SKM-1 (cell line): ENCODE measurements at regions not wholly inside any gene's neighbourhood (a gene's known extent, or its start where the extent isn't known, plus 50 kb on each side); places are given as distances from the start of the nearest gene placed in this dataset.
"Not testable (repeated sequence)": the region's sequence is repeated elsewhere in the genome, so short reads cannot be mapped to it uniquely, and the experiment has no call there.

ENCODE experiments used
- DNase-seq: peaks from one replicate; lab custom pipeline; 2025; ENCODE audit not compliant: unreplicated experiment; lab: John Stamatoyannopoulos, UW

DNA sequence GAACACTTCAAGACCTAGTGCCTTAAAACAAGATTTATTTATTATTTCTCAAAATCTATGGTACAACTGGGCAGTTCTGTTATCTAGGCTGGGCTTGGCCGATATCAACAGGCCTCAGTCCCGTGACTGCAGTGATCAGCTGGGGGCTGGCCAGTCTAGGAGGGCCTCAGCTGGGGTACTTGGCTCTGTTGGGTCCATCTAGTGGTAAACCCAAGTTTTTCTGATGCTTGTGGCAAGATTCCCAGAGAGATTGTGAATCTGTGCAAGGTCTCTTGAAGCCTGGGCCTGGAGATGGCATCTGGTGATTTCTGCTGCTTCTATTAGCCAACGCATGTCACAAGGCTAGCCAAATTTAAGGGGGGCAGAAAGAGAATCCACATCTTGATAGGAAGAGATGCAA lies 482.4 kb upstream of the SGO1 start:
- DNase-seq, result no peak

DNA sequence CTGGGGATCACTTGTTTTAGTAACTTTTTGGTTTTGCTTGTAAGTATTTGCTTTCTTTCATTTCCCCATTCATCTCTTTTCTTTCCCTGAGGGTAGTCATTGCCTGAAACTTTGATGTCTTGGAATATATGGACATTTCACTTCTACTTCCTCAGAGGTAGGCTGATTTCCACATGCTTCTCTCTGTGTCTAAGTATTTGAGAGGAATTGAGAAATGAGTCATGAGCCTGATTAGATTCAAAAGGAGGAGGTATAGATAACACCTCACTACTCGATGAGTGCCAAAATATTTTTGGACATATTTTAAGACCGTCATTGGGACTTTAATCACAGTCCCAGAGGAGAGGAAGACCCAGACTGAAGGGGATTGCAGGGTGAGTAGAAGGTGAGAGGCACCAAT lies 480.1 kb upstream of the SGO1 start:
- DNase-seq, result no peak

DNA sequence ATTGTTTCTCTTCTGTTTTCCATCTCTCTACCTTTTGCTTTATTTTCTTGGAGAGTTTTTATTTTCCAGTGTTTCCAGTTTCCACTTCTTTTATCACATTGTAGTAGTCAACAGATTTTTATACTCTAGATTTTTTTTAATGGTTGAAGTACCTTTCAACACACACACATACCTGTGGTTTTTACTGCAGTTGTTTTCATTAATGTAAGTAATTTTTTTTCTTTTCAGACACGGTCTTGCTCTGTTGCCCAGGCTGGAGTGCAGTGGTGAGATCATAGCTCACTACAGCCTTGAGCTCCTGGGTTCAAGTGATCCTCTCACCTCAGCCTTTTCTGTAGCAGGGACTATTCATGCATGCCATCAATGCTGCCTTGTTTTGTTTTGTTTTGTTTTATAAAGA lies 472.5 kb upstream of the SGO1 start:
- no peak for DNase-seq

DNA sequence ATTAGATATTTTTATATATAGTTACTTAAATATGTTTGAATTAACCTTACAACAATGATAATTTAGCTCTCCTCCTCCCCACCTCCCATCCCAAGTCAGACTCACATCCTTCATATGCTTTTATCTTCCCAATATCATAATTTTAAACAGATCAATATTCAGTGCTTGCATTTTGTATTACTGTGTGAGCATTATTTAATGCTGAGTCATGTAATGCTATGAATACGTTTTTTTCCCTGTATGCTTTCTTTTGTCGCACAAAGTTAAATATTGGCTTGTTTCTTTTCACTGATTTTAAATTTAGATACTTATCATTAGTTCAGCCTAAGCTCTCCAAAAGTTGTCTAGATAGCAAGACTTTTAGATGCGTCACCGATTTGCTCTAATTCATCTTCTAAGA lies 471.6 kb upstream of the SGO1 start:
- DNase-seq, result no peak

DNA sequence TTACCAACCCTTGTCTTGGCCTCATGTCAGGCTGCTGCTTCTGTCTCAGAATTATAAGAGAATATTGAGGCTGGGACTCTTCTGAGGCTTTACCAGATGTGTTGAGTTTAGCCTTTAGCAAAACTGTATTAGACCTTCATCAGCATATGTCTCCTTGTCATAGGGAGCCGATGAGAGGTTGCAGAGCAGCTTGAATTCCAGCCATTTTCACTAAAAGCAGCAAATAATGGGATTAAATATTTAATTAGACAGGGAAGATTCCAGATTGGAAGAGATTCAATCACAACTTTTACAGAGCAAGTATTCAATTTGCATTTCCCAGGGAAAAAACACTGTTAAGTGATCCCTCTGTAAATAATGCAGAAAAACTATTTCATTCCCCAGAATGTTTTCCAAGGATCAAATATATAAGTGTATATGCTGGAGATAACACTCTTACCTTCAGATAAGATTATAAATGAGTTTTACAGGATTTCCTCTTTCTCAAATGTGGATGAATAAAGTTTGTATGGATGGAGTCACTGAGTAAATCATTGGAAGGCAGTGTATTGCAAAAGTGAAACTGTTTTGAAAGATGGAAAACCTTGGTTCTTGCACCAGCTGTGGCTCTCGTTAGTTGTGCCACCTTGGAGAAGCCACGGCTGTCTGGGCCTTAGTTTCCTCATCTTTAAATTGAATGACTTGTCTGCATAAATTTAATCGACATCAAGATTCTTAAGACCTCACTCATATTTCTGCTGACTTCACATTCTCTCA lies 466.4 kb upstream of the SGO1 start:
- DNase-seq, result no peak

DNA sequence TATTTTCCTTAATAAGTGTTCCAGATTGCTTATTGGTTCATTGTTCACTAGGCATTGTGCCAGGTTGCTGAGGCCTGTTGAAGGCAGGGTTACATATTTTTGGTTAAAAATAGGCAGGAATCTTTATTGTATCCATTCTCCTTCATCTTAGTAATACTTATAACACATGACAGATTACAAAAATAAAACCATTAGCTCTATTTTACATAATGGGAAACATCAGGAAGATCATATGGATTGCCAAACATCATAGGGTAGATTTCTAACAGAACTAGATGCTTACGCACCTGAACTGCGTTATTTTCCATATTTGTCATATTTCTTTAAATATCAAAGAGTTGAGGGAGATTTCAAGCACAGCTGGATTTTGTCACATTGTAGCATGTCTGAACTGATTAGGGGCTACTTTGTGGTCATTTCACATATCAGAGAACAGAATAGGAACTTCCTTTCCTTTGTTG lies 462.9 kb upstream of the SGO1 start:
- DNase-seq, result no peak

DNA sequence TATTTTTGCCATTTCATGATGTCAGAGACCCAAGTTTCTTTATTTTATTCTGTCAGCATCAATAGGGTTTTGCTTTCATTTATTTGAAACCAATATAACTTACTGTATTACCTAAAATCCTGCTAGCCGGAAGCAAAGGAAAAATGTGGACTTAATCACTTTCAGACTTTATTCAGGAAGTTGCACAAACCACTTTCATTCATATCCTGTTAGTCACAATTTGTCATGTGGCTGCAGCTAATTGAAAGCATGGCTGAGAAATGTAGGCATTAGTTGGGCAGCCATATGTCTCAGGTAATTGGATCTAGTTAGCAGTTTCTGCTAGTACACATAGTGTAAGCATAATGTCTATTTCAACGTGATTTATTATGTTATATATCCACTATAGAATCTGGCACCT lies 462.3 kb upstream of the SGO1 start:
- DNase-seq, result no peak

DNA sequence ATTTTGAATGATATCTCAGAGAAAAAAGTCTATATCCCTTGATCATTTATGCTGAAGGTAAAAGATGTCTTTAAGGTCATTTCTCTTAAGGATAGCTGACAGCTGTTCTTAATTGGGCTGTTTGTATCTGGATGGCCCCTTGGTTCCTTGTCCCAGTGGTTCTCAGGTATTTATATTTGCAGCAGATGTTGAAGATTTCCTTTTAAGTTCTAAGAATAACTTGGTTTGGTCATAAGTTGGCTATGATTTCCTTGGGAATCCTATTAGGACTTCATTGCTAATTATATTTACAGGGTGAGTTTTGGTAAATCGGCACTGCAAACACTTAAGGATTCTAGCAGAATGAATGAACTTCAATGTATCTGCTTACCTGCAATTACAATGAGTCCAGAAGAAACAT lies 460.4 kb upstream of the SGO1 start:
- no peak for DNase-seq

DNA sequence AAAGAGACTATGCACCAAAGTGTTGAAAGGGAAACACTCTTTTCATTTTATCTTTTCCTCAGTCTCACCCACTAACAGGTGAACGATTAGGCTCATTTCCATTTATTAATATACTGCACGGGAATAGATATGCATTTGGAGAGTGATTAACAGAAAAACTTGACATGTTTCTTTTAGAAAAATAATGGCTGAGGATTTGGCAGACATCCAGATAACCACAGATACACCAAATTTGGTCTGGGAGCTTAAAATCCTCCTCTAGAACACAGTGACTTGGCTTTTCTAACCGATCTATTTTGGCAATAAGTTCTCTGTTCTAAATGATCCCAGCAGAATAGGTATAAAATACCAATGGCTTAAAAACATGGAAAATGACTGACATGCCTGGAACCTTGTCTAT lies 459.3 kb upstream of the SGO1 start:
- DNase-seq, result no peak

DNA sequence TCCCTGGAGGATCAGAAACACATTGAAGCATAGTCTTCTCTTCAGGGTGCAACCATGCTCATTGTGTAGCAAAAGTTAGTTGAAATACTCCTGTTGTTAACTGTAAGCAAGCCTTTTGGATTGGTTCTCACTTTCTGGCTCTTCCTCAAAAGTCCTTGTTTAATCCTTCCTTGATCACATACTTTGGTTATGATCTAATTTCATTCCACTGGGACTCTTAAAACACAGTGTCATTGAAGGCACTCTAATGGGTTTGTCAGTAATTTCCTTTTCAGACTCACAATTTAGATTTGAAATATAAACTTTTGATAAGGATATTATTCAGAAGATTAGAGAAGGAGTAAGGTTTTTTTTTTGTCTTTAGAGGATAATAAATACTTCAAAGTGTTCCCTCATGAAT lies 451.7 kb upstream of the SGO1 start:
- no peak for DNase-seq

DNA sequence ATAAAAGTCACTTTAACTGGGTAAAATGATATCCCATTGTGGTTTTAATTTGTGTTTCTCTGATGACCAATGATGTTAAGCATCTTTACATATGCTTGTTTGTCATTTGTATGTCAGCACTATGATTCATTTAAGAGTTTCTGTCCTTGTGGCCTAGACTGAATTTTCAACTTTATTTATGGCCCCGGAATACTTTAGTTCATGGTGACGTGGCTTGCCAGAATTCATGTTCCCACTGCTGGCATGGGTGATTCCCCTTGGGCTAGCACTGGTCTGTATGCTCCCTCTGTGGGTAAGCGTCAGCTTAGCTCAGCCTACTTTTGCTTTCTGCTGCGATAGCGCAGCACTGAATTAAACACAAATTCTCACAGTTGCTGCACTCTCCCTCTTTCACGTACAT lies 436.3 kb upstream of the SGO1 start:
- no peak for DNase-seq

DNA sequence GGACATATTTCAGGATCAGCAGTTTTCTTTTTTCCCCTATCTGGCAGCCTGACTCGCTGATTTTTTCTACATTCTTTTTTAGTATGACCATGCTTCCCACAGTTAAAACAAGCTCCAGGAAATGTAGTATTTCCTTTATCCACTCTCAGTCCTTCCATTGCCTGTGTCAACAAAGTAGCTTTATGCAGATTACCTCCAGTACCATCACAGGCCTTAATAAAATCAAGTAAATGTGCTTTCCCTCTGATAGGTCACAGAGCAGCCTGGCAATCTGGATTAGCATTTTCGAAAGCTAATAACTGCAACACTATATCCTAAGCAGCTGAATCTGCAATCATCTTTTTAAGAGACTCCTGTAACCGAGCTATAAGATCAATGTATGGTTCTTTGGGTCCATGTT lies 432.6 kb upstream of the SGO1 start:
- DNase-seq, result not testable (repeated sequence)

DNA sequence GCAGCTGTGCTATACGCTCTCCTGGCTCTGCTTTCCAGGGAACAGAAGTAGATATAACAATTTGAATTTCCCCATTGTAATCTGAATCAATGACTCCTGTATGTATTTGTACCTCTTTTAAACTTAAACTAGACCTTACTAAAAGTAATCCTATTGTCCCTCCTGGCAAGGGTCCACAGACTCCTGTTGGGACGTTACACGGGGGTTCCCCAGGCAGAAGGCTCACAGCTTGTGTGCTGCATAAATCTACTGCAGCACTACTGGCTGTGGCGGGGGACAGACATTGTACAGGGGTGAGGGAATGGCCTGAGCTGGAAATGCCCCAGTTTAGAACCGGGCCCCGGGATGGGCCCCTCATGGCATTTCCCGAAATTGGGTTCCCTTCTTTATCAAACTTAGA lies 432.2 kb upstream of the SGO1 start:
- not testable (repeated sequence) for DNase-seq

DNA sequence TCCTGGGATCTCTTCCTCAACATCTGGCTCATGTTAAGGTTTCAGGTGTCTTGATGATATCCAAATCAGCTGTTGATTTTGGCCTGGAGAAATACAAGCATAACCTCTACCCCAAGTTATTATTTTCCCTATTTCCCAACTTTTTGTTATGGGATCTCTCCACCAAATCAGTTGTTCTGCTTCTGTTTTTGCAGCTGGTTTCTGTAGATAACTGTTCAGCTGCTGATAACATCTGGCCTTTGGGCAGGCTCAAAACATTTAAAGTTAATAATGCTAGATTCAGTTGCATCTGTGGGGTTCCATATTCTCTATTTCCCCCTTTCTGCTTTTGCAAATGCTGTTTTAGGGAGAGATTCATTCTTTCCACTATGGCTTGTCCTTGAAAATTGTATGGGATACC lies 430.0 kb upstream of the SGO1 start:
- not testable (repeated sequence) for DNase-seq

DNA sequence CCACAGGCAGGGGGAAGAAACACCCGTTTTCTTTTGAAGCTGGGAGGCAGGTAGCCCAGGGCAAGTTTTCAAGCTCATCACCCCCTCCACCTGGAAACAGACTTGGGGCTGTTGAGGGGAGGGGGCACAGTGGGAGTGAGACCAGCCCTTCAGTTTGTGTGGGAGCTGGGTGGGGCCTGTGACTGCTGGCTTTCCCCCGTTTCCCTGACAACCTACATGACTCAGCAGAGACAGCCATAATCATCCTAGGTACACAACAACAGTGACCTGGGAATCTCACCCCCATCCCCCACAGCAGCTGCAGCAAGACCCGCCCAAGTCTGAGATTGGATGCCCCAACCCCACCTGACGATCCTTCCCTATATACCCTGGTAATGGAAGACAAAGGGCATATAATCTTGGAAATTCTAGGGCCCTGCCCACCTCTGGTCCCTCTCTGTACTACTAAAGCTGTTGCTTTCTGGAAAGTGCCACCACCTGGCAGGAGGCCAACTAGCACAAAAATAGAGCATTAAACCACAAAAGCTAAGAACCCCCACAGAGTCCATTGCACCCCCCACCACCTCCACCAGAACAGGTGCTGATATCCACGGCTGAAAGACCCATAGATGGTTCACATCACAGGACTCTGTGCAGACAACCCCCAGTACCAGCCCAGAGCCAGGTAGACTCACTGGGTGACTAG lies 422.2 kb upstream of the SGO1 start:
- no peak for DNase-seq

DNA sequence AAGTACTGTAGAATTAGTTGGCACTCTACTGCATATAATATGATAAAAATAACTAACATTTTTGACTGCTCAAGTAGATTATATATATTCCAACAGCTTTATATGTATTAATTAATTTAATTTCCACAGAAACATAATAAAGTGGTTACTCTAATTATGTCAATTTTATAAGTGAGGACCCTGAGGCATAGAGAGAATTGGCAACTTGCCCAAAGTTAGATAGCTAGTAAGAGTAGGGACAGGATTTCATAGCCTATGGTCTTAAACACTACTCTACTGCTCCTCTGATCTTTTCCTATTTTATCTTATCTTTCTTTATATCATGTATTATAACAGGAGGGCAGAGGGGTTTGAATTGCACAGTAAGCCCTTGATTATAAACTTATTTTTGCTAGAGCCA lies 418.7 kb upstream of the SGO1 start:
- DNase-seq, result no peak

DNA sequence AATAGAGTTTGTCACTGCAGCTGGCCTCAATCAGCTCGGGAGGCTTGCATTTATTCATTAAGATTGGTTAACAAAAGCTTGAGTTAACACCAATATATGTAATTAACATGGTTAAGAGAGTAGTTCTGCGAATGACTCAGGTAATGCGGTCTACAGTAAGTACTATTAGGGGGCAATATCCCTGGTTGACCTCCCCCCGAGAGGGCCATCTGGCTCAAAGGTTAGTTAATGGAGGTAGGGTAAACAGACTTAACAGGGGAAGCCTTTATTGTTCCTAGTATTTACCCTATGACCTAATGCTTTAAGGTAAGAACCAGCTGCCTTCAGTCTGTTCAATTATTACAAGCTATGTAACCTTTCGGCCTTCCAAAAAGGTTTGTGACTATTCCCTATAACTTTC lies 403.3 kb upstream of the SGO1 start:
- DNase-seq, result no peak

DNA sequence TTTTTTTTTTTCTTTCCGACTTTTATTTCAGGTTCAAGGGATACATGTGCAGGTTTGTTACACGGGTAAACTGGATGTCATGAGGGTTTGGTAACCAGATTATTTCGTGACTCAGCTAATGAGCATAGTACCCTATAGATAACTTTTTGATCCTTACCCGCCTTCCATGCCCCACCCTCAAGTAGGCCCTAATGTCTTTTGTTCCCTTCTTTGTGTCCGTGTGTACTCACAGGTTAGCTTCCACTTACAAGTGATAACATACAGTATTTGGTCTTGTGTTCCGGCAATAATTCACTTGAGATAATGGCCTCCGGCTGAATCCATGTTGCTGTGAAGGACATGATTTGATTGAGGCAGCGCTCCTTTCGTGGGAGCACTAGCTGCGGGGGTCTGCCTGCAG lies 402.8 kb upstream of the SGO1 start:
- DNase-seq, result no peak

DNA sequence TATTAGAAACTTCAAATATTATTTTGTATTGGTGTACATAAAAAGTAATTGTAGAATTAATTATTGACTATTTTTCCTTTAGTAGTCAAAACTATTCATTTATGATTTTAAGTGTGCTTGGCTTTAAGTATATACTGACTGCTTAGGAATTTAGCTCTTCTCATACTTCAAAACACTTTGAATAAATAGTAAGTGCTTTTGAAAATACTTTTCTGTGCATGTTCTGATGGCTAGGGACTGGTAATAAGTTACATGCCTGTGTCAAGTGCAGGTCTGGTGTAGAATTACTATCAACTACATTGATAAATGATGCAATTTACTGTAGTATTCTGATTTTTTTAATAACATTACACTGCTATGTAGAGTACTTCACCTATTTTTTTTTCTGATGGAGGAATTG lies 397.6 kb upstream of the SGO1 start:
- no peak for DNase-seq

DNA sequence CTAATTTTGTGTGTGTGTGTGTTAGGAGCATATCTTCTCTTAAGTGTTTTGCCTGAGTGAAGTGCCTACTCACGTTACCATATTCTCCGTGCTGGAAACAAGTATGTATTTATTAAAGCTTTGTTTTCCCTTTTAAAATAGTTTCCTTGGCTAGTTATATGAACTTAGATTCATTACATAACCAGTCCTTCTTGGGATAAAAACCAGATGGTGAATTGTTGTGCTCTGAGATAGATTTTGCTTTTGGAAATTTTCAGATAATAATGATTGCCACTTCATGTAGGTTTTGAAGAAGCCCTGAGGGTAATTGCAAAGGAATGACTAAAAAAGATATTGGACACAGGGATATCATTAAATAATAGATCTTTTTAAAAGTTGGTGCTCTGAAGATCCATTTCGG lies 390.2 kb upstream of the SGO1 start:
- DNase-seq, result no peak

DNA sequence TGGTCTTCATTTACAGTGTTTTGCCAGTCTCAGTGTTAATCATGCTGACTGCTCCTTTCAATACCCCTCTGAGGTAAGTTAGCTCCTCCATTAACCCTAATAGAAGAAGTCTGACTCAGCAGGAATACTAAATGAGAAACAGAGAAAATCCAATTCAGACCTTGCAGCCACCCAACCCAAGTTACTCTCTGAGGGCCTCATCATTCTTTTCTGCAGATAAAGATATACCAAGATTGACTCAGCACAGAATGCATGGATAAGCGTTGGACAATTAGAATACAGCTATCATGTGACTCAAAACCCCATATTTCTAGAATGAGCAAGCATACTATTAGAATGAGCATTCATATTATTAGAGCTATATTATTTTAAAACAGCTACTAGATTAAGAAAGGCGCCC lies 389.1 kb upstream of the SGO1 start:
- no peak for DNase-seq

DNA sequence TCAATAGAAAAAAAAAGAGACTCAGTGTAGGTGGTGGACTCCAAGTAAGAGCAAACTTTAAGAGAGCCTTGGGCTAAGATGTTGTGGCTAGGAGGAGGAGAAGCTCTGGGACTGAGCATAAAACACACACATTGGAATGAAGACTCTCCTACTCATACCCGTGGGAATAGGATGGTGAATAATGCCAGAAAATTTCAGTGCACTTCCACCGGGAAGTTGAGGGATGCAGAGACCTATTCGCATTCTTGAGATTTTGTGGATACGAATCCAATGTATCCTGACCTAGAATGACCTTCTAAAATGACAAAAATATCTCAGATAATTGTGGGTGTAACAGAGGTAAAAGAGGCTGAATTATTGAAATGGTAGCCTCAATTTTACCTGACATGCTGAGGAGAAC lies 388.7 kb upstream of the SGO1 start:
- no peak for DNase-seq

DNA sequence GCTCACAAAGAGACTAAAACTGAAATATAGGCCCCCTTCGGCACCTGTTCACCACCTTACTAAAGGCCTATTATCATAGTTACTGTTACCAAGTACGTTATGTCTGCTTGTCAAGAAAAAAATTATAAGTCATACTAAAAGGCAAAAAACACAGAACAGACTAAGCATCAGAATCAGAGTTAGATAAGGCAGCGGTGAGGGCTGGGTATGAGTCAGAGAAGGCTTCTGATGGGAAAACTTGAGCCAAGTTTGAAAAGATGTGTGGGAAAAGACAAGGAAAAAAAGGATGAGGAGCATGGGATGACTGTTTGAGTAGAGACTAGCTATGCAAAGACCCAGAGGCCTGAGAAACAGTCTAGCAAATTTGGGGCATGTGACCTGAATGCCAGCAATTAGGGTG lies 387.2 kb upstream of the SGO1 start:
- no peak for DNase-seq
